ENCODE measurements at regions not wholly inside any gene's neighbourhood (a gene's known extent, or its start where the extent isn't known, plus 50 kb on each side); places are given as distances from the start of the nearest gene placed in this dataset.

GRCh38 chr12:115640929-115641328, 636.6 kb downstream of the MED13L start:
- TF ChIP-seq USF2 (IDR thresholded peaks at IDR 0.05; ENCODE audit: low read length) (no peak), CREB1 (IDR thresholded peaks at IDR 0.05) (no peak), EZH2 (IDR thresholded peaks at IDR 0.05; ENCODE audit: low read depth, low read length, severe bottlenecking) (no peak), CEBPB (IDR thresholded peaks at IDR 0.05; ENCODE audit: low read depth, low read length) (no peak), SRF (IDR thresholded peaks at IDR 0.05; ENCODE audit: low read depth, low read length) (no peak), RNF2 (IDR thresholded peaks at IDR 0.05; ENCODE audit: borderline replicate concordance, low read depth, low read length, missing control alignments, poor library complexity, severe bottlenecking) (no peak), CHD2 (IDR thresholded peaks at IDR 0.05; ENCODE audit: low read length) (no peak), POLR2A (IDR thresholded peaks at IDR 0.05; ENCODE audit: control extremely low read depth in 1 of 2, low read depth in 2 of 2, low read length in 2 of 2) (no peak), TCF12 (IDR thresholded peaks at IDR 0.05; ENCODE audit: low read depth, low read length) (no peak), CTCF (IDR thresholded peaks at IDR 0.05; ENCODE audit: control extremely low read depth in 1 of 3, insufficient read depth in 1 of 3, low read depth in 1 of 3, low read length in 3 of 3) (no peak)

All from H1 (cell line).